GM12874 (cell line): ENCODE measurements at regions not wholly inside any gene's neighbourhood (a gene's known extent, or its start where the extent isn't known, plus 50 kb on each side); places are given as distances from the start of the nearest gene placed in this dataset.
A peak's percentile ranks its signal among the peaks of the same experiment; 100 is the strongest.

ENCODE experiments used
- TF ChIP-seq, protein P1 (sequence below): IDR thresholded peaks from 2 replicates; pipeline ENCODE4 v1.5.1; 2011; ENCODE audit warnings: low read depth, mild to moderate bottlenecking, control low read depth, low read length, moderate library complexity; ENCODE audit not compliant: insufficient read depth

DNA sequence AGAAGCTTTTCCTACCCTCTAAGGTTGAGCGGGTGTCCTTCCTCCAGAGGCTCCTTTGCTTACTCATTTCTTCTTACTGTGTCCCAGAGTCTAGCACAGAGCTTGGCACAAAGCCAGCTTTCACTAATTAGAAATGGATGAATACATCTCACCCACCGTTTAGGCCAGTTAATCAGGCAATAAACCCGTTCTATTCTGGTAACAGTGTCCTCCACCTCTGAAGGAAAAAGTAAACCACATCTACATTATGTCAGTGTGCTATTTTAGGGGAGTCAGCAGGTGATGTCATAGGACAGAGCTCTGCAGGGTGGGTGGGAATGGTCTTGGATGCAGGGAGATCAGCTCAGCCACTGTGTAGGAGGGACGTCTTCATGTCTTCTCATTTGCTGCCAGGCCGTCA, 109.2 kb downstream of the OSTF1 start:
- TF ChIP-seq, protein P1, sequence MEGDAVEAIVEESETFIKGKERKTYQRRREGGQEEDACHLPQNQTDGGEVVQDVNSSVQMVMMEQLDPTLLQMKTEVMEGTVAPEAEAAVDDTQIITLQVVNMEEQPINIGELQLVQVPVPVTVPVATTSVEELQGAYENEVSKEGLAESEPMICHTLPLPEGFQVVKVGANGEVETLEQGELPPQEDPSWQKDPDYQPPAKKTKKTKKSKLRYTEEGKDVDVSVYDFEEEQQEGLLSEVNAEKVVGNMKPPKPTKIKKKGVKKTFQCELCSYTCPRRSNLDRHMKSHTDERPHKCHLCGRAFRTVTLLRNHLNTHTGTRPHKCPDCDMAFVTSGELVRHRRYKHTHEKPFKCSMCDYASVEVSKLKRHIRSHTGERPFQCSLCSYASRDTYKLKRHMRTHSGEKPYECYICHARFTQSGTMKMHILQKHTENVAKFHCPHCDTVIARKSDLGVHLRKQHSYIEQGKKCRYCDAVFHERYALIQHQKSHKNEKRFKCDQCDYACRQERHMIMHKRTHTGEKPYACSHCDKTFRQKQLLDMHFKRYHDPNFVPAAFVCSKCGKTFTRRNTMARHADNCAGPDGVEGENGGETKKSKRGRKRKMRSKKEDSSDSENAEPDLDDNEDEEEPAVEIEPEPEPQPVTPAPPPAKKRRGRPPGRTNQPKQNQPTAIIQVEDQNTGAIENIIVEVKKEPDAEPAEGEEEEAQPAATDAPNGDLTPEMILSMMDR, result no peak

DNA sequence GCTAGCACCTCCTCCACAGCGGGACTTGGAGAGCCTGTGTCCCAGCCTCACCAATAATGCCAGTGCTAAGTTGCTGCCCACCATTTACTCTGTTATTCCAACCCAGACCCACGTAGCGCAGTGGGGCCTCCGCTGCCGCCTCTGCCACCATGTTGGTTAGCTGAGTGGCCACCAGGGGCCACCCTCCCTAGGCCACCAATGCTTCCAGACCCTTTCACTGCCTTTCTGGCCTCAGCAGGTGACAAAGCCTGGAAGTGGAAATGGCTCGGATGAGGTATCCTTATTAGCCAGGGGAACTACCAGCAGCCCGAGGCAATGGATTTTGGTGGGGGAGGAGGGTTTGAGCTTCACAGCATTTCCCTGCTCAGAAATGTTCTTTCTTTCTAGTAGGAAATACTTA, 110.1 kb downstream of the OSTF1 start:
- TF ChIP-seq, protein P1, result peak; percentile 12; the same call in 1 of the 2 replicates

DNA sequence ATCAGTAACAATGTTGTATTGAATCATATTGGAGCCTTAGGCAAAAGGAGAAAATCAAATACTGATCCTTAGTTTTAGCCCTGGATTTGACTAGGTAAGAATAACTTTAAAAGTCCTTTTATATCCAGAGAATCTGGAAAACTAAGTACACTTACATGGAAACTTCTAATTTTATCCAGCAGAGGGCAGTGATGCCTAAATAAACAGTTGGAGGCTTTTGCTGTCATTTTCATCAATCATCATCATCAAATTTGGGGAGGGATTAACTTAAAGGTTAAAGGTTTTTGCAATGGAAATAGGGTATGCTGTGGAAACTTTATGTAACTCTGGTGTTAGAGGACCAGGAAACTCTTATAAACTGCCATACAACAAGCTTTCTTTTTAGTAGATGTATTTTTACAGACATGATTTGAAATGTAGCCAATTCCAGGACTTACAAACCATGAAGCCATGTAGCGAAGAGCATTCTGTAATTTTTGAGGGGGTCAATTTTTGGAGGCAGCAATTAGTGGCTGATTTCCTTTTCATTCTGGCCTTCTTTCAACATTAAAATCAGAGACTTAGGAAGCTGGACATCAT, 112.7 kb downstream of the OSTF1 start:
- TF ChIP-seq, protein P1, result peak; percentile 30; the same call in 1 of the 2 replicates

DNA sequence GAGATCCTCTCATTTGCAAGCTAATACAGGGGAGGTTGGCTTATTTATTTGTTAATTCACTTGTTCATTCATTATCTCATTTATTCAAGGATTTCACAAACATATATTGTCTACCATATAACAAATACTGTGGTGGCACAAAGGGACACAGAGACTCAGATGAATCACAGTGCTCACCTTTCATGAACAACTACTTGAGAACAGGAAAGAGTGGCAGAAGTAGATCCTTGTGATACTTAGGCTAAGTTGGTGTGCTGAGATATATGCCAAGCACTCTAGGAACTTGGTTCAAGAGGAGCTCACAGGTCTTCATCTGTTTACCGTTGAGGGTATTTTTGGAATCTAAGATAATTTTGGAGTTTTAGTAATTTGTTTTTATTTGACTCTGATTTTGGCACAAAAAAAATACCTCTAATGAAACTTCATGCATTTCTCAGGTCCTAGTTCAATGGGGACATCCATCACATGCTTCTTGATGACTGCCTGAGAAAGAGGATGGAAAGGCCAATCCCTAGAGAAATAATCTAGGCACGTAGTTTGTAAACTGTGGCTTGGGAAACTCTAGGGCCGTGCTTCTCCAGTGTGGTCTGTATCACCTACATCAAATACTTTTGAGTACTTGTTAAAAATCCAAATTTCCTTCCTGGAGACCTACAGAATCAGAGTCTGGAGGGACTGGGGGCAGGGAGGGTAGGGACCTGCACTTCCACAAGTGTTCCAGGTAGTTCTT, 113.3 kb downstream of the OSTF1 start:
- TF ChIP-seq, protein P1, result no peak

DNA sequence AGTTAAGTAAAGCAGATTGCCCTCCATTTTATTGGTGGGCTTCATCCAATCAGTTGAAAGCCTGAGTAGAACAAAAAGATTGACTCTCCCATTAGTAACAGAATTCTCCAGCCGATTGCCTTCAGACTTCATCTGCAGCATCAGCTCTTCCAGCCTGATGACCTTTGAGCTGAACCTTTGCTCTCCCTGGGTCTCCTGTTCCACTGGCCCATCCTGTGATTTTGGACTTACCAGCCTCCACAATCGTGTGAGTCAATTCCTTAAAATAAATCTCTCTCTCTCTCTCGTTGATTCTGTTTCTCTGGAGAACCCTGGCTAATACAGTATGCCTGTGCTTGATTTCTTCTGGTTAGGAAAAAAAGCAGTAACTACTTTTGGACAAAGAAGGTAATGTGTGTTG, 121.9 kb downstream of the OSTF1 start:
- TF ChIP-seq, protein P1, result no peak

DNA sequence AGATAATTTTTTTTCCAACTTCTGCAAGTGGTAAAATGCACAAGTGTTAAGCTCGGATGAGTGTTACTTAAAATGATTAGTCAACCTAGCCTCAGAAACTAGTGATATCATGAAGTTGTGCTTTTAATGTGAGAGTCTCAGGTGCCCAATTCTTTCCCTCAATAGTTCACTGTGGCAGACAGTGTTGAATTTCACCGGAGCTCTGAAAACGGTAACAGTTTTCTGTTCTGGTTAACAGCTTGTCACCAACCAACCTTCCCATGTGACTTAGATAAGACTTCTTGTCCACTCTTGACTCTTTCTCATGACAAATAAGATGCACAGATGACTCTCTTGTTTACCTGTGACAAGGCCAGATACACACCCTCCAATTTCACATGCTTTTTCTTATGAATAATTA, 125.5 kb downstream of the OSTF1 start:
- TF ChIP-seq, protein P1, result no peak

DNA sequence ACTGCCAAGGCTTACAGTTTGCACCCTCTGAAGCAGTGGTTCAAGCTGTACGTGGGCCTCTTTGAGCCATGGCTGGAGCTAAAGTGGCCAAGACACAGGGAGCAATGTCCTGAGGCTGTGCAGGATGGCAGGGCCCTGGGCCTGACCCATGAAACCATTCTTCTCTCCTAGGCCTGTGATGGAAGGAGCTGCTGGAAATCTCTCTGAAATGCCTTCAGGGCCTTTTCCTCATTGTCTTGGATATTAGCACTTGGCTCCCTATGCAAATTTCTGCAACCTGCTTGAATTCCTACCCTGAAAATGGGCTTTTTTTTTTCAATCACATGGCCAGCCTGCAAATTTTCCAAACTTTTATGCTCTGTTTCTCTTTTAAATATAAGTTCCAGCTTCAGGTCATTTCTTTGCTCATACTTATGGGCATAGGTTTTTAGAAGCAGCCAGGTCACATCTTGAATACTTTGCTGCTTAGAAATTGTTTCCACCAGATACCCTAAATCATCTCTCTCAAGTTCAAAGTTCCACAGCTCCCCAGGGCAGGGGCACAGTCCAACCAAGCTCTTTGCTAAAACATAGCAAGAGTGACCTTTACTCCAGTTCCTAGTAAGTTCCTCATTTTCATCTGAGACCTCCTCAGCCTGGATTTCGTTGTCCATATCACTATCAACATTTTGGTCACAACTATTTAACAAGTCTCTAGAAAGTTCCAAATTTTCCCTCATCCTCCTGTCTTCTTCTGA, 138.3 kb downstream of the OSTF1 start:
- TF ChIP-seq, protein P1, result no peak
